ENCODE measurements at regions not wholly inside any gene's neighbourhood (a gene's known extent, or its start where the extent isn't known, plus 50 kb on each side); places are given as distances from the start of the nearest gene placed in this dataset.

DNA sequence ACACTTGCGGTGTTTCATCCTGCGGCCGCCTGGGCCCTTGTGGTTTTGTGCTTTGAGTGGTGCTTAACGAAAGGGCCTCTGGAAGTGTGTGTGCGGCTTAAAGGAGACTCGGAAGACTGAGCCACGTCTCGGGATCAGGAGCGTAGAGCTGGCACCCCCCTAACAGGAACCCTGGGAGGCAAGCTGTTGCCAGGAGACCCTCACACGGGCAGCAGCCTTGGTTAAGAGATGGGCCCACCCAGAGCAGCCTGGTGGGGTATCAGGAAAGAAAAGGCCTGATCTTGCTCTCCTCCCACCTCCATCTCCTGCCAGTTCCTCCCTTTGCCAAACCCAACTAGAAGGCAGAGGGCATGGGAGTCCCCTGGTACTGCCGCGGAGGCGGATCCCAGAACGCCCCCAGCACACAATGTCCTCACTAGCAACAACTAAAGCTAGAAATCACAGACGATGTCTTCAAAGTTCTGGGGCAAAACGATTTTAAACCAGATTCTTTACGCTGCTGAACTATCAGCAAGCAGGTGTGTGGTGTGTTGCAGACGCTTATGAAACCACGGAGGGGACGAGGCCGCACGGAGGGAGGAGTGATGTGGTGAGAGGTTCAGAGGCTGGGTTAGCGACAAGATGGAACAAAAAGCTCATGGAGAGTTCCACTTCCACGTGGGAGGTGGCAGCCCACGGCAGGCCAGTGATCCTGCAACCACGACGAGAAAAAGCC, 67.0 kb upstream of the INPP5A start:
- TF ChIP-seq, protein P1, sequence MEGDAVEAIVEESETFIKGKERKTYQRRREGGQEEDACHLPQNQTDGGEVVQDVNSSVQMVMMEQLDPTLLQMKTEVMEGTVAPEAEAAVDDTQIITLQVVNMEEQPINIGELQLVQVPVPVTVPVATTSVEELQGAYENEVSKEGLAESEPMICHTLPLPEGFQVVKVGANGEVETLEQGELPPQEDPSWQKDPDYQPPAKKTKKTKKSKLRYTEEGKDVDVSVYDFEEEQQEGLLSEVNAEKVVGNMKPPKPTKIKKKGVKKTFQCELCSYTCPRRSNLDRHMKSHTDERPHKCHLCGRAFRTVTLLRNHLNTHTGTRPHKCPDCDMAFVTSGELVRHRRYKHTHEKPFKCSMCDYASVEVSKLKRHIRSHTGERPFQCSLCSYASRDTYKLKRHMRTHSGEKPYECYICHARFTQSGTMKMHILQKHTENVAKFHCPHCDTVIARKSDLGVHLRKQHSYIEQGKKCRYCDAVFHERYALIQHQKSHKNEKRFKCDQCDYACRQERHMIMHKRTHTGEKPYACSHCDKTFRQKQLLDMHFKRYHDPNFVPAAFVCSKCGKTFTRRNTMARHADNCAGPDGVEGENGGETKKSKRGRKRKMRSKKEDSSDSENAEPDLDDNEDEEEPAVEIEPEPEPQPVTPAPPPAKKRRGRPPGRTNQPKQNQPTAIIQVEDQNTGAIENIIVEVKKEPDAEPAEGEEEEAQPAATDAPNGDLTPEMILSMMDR (conservative IDR thresholded peaks at IDR 0.05; ENCODE audit: low read depth, low read length), result no peak
- TF ChIP-seq POLR2A (IDR thresholded peaks at IDR 0.05; ENCODE audit: low read depth, low read length), result no peak
- no peak for TF ChIP-seq MAFK (IDR thresholded peaks at IDR 0.05; ENCODE audit: low read depth, low read length)
- no peak for TF ChIP-seq MXI1 (IDR thresholded peaks at IDR 0.05; ENCODE audit: borderline replicate concordance, low read depth, low read length)
- no peak for TF ChIP-seq FOS (IDR thresholded peaks at IDR 0.05; ENCODE audit: low read depth, low read length)
- TF ChIP-seq USF2 (IDR thresholded peaks at IDR 0.05; ENCODE audit: low read depth, low read length), result no peak
- no peak for TF ChIP-seq BHLHE40 (IDR thresholded peaks at IDR 0.05; ENCODE audit: low read depth, low read length)
- no peak for TF ChIP-seq MAZ (IDR thresholded peaks at IDR 0.05; ENCODE audit: borderline replicate concordance, low read depth, low read length)
- no peak for TF ChIP-seq CEBPB (IDR thresholded peaks at IDR 0.05; ENCODE audit: low read depth, low read length)
